SW 1271 (cell line): ENCODE measurements at regions not wholly inside any gene's neighbourhood (a gene's known extent, or its start where the extent isn't known, plus 50 kb on each side); places are given as distances from the start of the nearest gene placed in this dataset.

ENCODE experiments used
- DNase-seq, 2 experiments: peaks; one replicate each; lab custom pipeline; 2025; lab: John Stamatoyannopoulos, UW

- DNase-seq = no peak
Observed at GRCh38 chr15:69843900-69844304, 253.8 kb downstream of the TLE3 start.

DNA sequence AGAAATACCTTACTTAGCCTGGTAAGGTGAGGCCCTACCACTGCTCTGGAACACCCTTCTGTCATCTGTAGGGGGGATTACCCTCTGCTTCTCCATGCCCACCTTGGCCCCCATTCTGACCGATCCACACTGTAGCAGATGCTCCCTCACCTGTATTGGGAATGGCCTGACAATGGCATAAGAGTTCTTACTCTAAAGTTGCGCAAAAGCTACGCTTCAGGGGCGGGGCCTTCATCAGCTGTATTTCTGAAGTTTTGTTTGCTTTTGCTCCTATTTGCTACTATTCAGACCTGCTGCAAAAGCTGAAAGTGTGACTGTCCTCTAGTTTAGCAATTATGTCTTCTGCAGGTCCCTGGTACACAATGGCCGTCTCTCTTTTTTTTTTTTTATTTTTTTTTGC lies 252.6 kb downstream of the TLE3 start:
- no peak for DNase-seq

GRCh38 chr15:69847625-69848024 lies 250.1 kb downstream of the TLE3 start:
- no peak for DNase-seq

DNA sequence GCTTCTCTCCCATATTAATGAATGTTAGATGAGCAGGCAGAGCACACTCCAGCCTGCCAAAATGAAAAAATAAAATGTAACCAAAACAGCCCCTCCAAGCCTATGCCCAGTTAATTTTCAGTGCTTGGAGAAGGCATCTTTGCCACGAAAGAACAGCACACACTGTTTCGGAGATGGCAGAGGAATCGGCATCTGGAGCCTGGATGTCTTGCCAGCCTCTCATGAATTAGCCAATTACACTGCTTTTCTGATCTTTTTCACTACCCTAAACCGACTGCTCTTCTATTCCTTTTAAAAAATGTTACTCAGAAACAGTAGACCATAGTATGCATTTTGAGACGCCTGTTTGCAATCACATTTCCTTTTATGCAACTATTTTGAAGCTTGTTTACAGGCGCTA lies 249.6 kb downstream of the TLE3 start:
- no peak for DNase-seq

DNA sequence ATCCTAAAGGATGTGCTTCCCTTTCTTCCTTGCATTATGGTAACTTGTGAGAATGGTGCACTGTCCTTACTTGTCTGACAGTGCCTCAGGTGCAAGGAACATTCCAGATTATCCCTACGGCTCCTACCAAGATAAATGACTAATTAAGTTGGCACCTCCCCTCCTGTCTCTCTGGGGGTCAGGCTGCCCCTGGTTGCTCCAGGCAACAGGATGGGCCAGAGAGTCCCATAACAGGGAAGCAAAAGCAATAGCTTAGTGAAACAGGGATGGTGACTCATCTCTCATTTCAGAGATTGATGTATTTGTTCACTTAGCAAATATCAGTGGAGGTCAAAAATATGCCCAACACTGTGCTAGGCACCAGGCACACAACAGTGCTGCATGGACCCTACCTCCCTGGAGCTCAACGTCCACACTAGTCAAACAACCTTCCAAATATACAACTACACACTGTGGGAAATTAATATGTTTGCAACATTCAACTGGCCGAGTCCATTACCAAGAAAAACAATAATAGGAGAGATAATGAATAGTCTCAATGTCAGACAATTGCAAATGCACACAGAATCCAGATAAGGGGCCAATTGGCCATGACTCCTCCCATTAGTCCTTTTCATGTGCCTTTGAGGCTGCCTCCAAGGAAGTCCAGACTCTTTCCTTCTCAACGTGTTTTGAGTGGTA lies 249.0 kb downstream of the TLE3 start:
- DNase-seq = no peak

GRCh38 chr15:69849232-69849610 lies 248.5 kb downstream of the TLE3 start:
- DNase-seq = no peak

GRCh38 chr15:69852482-69852881 lies 245.2 kb downstream of the TLE3 start:
- no peak for DNase-seq

- no peak for DNase-seq
Observed at GRCh38 chr15:69852916-69853315, 244.8 kb downstream of the TLE3 start.

DNA sequence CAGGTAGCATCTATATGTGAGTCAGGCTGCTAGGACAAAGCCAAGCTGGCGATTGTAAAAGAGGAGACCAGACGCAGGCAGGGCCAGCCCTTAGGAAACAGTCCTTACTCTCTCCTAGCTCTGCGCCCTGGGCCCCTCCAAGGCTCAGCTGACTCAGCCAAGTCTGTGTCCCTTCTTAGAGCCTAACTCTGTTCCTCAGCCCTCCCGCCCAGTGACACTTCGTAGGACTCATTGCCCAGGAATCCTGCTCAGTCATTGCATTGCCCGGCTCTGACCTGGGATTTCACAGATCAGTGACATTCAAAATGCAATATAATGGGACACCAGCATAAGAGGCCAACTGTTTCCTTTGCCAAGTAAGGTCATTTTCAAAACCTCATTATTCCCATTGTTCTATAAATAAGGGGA lies 244.2 kb downstream of the TLE3 start:
- peak; percentile 73 to 79 for DNase-seq

- no peak for DNase-seq
Observed at GRCh38 chr15:69854001-69854400, 243.7 kb downstream of the TLE3 start.

DNA sequence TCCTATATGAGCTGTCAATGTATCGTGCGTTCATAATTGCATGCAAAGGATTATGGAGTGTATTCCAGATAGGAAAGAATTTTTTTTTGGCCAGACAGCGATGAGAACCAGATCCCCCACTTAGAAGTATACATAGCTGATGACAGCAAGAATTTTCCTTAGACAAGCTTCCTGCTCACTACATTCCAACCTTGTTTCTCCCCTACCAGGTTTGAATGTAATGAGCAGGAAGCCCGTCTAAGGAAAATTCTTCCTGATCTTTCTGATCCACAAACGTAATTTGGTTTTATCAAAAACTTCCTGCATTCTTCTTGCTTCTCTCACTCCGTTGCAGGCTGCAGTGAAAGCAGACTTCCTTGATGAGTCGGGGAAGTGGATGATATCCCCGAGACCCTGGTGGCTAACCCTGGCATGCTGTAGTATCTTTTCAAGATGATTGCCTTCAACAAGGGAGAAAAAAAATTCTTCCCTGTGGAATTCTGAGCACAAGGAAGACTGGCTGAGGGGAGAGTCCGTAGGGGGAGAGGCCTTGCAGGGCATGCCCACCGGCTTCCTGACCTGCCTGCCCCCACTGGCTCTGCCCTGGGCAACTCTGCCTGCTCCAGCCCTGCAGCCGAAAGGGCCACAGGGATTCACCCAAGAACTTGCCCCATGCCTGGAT lies 243.1 kb downstream of the TLE3 start:
- no peak for DNase-seq

DNA sequence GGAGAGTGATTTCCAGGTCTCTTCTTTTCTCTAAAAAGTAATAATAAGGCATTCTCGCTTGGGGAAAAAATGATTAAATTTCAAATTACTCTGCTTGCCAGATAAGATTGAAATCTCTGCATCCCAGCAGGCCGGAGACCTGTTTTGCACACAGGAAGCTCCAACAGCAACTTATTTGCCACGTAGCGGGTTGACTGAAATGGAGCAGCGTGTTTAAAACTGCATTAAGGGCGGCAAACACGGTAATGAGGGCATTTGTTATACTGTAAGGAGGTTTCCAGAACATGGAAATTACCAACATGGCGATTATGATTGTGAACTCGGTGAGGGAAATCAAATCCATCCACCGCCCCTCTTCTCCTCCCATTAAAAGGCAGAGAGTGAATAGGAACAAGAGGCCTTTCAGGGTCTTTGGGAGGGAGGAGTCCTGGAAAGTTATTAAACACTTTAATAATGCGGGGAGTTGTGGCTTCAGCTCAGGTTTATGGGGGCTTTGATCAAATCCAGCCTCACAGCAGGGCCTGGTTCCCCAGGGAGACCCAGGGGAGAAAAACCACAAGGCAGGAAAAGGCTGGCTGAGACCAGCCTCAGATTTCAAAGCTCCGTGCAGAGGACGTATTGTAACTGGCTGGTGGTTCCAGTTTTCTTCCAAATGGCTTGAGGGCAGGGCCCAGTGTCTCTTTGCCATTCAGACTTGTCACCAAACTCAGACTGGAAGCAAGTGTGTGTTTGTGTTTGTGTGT lies 242.3 kb downstream of the TLE3 start:
- DNase-seq = no peak

DNA sequence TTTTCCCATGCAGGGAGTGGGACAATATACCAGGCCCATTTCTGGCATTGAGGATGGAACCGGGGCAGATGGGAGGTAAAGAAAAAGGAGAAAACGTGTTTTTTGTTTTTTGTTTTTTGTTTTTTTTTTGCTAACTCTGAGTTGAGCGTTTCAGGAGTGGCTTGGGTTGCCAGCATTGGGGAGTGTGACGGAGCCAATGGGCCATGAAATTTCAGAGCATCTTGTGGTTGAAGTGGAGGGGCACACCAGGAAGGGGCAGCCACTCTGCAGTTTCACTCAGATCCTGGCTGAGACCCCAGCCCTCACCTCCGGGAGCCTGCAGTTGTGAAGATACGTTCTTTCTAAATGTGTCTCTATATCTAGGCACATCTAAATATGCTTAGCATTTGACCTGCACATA lies 240.5 kb downstream of the TLE3 start:
- DNase-seq = no peak

DNA sequence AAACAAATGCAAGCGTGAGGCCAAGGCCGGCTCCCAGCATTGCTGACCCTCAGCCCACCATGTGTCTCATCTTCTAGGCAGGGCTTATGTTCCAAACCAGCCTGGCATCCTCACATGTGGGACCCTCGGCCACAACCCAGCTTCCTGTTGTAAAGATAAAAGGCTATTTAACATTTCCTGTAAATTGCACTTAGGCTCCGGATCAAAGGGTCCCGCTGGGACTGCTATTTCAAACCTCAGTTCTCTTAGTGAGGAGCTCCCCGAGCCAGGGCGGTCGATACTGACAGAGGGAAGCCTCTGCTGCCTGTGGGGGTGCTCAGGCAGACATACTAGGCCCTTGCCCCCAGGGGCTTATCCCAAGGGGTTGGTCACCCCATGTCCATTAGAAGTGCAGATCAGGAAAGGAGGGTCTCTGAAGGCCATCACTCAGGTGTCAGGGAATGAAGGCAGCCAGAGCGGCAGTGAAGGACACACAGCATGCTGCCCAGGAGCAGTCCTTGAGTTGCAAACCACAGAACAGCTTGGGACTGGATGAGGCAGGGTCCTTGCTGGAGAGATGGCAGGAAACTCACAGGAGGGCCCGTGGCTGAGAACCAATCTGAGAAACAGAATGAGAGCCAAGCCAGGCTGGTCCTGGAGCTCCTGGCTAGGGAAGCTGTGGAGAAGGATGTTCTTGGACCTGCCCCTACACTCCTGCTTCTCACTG lies 239.9 kb downstream of the TLE3 start:
- DNase-seq = no peak

GRCh38 chr15:69858456-69858855 lies 239.3 kb downstream of the TLE3 start:
- no peak for DNase-seq

- DNase-seq = no peak
Observed at GRCh38 chr15:69859866-69860265, 237.9 kb downstream of the TLE3 start.

DNA sequence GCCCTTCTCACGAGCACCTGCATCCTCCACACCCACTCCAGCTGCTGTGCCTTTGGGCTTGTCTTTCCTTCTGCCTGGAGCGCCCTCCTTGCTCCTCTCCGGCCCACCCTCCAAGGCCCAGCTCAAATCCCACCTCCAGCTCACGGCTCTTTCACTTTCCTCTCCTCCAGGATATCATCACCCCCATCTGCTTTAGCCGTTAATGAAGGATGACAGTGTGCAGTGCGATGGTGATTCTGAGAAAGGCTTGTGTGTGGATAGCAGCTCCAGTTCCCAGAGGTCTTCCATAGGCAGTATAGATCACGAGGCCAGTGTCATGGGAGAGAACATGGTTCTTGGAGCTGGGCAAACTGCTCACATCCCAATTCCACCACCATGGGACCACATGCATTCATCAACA lies 237.4 kb downstream of the TLE3 start:
- DNase-seq = no peak

DNA sequence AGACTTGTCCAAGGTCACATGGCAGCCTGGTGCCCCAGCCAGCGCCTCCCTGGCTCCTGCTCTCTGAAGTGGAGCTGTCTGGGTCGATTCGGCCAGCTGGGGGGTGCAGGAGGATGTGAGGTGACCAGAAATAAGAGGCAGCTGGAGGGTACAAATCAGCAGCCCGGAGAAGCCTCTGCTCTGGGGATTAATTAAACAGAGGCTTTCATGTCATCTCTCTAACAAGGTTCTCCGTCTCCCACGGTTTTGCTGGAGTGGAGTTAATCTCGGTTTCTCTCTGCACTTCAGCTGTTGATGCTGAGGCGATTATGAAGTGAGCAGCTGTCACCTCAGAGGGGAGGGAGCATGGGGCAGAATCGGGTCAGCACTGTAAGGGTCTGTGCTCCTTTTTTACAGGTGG lies 236.8 kb downstream of the TLE3 start:
- no peak for DNase-seq

DNA sequence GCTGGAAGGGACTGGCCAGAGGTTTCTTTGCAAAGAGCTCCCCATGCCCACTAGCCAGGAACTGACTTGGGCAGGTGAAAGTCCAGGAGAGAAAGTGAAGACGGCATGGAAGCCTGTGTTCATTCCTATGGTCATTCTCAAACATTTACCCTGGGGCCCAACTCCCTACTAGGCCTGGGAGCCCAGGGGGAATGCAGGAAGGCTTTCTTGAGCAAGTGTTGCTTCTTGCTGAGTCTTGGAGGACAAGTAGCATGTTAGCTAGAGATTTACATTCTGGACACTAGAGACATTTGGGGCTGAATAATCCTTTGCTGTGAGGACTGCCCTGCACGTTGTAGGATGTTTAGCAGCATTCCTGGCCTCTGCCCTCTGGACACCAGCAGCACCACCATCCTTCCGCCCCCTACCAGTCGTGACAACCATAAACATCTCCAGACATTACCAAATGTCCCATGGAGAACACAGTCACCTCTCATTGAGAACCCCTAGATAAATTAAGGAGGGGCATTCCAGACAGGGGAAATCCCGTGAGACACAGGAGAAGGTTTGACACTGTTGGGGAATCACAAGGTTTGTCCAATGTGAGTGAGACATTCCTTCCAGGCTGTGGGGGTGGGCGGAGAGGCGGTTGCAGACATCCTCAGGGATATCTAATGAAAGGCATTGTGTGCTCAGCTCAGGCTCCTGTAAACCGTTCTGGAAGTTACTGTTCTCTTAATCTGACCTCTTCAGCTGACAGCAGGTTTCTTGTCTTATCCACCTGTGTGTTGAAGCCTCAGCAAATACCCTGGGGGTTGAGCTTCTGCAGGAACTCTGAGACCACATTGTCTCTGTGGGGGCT lies 236.2 kb downstream of the TLE3 start:
- no peak for DNase-seq

GRCh38 chr15:69862540-69862939 lies 235.2 kb downstream of the TLE3 start:
- no peak for DNase-seq

GRCh38 chr15:69863446-69863845 lies 234.3 kb downstream of the TLE3 start:
- no peak for DNase-seq

GRCh38 chr15:69865369-69865768 lies 232.3 kb downstream of the TLE3 start:
- DNase-seq = no peak
